Loucy (cell line): ENCODE measurements at regions not wholly inside any gene's neighbourhood (a gene's known extent, or its start where the extent isn't known, plus 50 kb on each side); places are given as distances from the start of the nearest gene placed in this dataset.

Experiments used
- CTCF ChIP-seq: fragments of 200-600 bp; sonication (generic); conservative IDR thresholded peaks from 2 replicates; pipeline ENCODE4 v1.5.1; 2014; ENCODE audit warnings: mild to moderate bottlenecking, antibody characterized with exemption, low read length
- EZH2phosphoT487 ChIP-seq: fragments of 200-600 bp; IDR thresholded peaks from 2 replicates; pipeline ENCODE4 v1.6.1; 2018; ENCODE audit warnings: antibody characterized with exemption, mild to moderate bottlenecking, moderate library complexity, borderline replicate concordance

DNA sequence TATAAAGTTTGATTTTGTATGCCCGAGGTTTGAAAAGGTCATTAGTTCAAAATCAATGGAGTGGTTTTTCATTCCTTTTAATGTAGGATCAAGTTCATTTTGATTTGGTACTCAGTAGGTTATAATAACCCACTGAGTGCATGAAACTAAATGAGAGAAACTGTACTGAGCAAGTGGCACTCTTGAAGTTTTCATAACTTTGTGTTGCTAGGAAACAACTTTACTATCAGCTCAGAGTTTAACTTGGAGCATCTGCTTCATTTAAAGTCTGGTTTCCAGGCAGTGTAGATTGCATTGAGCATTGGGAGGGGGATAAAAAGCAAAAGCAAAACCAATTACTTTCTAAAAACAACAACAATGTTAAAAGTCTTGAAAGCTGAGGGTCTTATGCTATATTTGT, 1361.6 kb upstream of the CHAC2 start:
- no peak for TF ChIP-seq CTCF
- TF ChIP-seq EZH2phosphoT487: no peak
